ENCODE measurements at regions not wholly inside any gene's neighbourhood (a gene's known extent, or its start where the extent isn't known, plus 50 kb on each side); places are given as distances from the start of the nearest gene placed in this dataset.
"Not testable (repeated sequence)": the region's sequence is repeated elsewhere in the genome, so short reads cannot be mapped to it uniquely, and the experiment has no call there.

GRCh38 chr2:89198026-89198425 lies 506.6 kb downstream of the RPIA start:
- CTCF ChIA-PET; H3K9me3 Mint-ChIP-seq; H3K36me3 Mint-ChIP-seq (ENCODE audit: low read depth); DNase-seq; POLR2A ChIA-PET; H3K4me1 Mint-ChIP-seq; H3K27me3 Mint-ChIP-seq; H3K4me3 Mint-ChIP-seq; H3K27ac Mint-ChIP-seq: not testable (repeated sequence)

GRCh38 chr2:89199453-89200246 lies 508.2 kb downstream of the RPIA start:
- DNase-seq; CTCF ChIA-PET; H3K4me3 Mint-ChIP-seq; H3K27me3 Mint-ChIP-seq; POLR2A ChIA-PET; H3K4me1 Mint-ChIP-seq; H3K9me3 Mint-ChIP-seq; H3K36me3 Mint-ChIP-seq (ENCODE audit: low read depth); H3K27ac Mint-ChIP-seq: not testable (repeated sequence)

DNA sequence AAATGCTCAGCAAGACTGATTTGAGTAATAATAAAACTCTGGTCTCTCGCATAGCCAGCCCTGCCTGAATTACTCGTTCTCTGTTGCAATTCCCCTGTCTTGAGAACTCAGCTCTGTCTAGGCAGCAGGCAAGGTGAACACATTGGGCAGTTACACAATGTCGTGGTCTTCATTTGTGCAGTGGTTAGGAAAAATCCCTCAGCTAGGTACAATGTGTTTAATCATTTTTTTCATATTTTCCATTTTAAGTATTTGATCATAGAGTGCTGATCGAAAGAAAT lies 508.7 kb downstream of the RPIA start:
- CTCF ChIA-PET; H3K4me3 Mint-ChIP-seq; H3K27me3 Mint-ChIP-seq; H3K36me3 Mint-ChIP-seq (ENCODE audit: low read depth); H3K9me3 Mint-ChIP-seq; H3K27ac Mint-ChIP-seq; DNase-seq; POLR2A ChIA-PET; H3K4me1 Mint-ChIP-seq: not testable (repeated sequence)

DNA sequence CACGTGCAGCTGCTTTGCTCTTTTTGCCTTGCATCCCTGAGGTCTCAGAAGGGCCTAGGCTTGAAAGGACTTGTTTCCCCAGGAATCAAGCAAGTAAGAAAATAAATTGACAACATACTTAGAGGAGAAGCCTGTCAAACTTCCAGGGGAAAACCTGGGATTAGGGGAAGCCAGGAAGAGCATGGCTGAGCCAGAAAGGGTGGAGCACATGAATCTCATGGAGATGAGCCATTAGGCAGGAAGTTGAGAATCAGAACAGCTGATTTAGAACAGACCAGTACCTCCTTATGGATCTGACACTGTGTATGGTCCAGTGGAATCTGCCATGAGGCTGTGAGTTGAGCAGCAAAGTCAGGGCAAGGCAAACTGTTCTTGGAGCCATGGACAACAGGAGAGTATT lies 511.0 kb downstream of the RPIA start:
- CTCF ChIA-PET; H3K36me3 Mint-ChIP-seq (ENCODE audit: low read depth); H3K27me3 Mint-ChIP-seq; H3K4me1 Mint-ChIP-seq; DNase-seq; H3K27ac Mint-ChIP-seq; H3K9me3 Mint-ChIP-seq; POLR2A ChIA-PET; H3K4me3 Mint-ChIP-seq: not testable (repeated sequence)

DNA sequence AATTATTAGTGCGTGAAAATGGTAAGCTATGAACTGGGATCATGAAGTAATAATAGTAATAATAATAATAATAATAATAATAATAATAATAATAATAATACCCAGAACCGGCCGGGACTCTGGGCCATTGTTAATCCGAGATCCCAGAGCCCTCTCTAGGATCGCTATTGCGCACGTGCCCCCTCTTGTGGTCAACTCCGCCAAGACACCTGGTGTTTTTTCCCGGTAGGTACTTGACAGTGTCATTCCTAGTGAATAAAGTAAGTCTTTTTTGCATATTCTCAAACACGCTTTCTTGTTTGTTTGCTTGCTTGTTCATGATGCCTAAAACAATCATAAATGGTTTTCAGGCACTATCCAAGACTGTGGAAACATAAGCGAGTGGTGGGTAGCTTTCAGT lies 513.7 kb downstream of the RPIA start:
- H3K9me3 Mint-ChIP-seq; POLR2A ChIA-PET; H3K4me1 Mint-ChIP-seq; H3K27me3 Mint-ChIP-seq; H3K27ac Mint-ChIP-seq; H3K36me3 Mint-ChIP-seq (ENCODE audit: low read depth); CTCF ChIA-PET; H3K4me3 Mint-ChIP-seq: not testable (repeated sequence)
- DNase-seq: peak; percentile 26

GRCh38 chr2:89208144-89208932 lies 516.9 kb downstream of the RPIA start:
- H3K36me3 Mint-ChIP-seq (ENCODE audit: low read depth); H3K4me1 Mint-ChIP-seq; CTCF ChIA-PET; DNase-seq; H3K9me3 Mint-ChIP-seq; H3K27ac Mint-ChIP-seq; POLR2A ChIA-PET; H3K4me3 Mint-ChIP-seq; H3K27me3 Mint-ChIP-seq: not testable (repeated sequence)

- CTCF ChIA-PET; H3K27me3 Mint-ChIP-seq; H3K4me3 Mint-ChIP-seq; H3K9me3 Mint-ChIP-seq; H3K36me3 Mint-ChIP-seq (ENCODE audit: low read depth); H3K4me1 Mint-ChIP-seq; DNase-seq; H3K27ac Mint-ChIP-seq; POLR2A ChIA-PET: not testable (repeated sequence)
Observed at GRCh38 chr2:89213151-89213550, 521.7 kb downstream of the RPIA start.

DNA sequence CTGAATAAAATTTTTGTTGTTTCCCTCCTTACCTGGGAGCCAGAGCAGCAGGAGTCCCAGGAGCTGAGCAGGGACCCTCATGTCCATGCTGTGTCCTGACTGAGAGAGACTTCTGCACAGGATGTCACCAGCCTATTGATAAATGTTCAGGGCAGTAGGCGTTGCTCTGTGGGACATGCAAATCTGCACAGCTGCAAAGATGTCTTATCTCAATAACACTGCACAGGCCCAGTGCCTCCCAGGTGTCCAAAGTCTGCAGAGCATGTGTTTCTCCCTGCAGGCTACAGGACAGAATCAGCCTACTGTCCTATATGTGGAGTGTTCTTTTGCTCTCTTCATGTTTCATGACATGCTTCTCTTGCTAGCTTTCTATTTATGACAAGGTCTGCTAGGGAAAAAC lies 522.3 kb downstream of the RPIA start:
- CTCF ChIA-PET; H3K27me3 Mint-ChIP-seq; H3K4me3 Mint-ChIP-seq; H3K36me3 Mint-ChIP-seq (ENCODE audit: low read depth); DNase-seq; H3K9me3 Mint-ChIP-seq; H3K4me1 Mint-ChIP-seq; POLR2A ChIA-PET; H3K27ac Mint-ChIP-seq: not testable (repeated sequence)

- H3K27me3 Mint-ChIP-seq; H3K9me3 Mint-ChIP-seq; DNase-seq; POLR2A ChIA-PET; H3K27ac Mint-ChIP-seq; CTCF ChIA-PET; H3K4me1 Mint-ChIP-seq; H3K4me3 Mint-ChIP-seq; H3K36me3 Mint-ChIP-seq (ENCODE audit: low read depth): not testable (repeated sequence)
Observed at GRCh38 chr2:89221474-89221873, 530.0 kb downstream of the RPIA start.

DNA sequence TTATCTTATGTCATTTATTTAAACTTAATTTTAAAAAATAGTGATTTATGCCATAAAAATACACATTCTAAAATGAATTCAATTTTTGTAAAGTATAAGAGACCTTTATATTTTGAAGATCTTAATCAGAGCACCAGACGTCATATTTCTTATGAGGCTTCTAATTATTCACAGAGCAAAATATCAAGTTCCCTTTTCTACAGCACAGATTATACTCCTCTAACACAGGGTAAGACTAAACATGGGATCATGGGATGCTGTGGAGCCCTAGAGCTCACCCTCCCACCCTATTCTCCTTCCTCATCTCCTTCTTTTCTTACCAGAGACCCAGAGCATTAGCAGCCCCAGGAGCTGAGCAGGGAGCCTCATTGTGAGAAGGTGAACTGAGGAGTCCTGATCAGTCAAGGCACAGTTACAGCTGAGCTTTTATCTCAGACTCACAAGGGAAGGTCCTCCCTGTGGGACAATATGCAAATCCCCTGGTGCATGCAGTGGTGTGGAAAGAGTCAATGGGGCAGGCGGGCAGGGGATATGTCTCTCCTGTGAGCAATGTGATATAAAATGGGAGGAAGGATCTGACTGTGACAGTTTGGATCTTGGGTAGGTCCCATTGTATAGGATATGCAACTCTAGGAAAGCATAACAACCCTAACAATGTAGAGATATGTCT lies 530.7 kb downstream of the RPIA start:
- H3K27ac Mint-ChIP-seq; H3K27me3 Mint-ChIP-seq; POLR2A ChIA-PET; H3K4me3 Mint-ChIP-seq; CTCF ChIA-PET; H3K36me3 Mint-ChIP-seq (ENCODE audit: low read depth); DNase-seq; H3K9me3 Mint-ChIP-seq; H3K4me1 Mint-ChIP-seq: not testable (repeated sequence)

DNA sequence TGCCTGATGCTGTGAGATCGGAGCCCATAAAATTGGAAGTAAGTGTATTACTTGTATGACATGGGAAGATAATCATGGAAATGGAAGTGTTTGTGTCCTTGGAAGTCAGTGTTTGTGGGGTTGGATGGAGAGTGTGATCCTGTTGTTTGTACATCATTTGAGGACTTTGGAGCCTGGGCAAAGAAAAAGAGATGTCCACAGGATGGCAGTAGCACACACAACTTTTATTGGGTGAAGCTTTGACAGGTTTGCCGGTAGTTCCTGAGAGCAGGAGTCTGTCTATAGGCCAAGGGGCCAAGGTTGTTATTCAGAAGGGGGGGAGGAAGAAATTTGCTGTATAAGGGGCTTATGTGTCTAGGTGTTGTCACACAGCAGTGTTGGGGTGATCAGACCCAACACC lies 533.3 kb downstream of the RPIA start:
- H3K27me3 Mint-ChIP-seq, CTCF ChIA-PET, H3K4me1 Mint-ChIP-seq: not testable (repeated sequence)

GRCh38 chr2:89229979-89230378 lies 538.5 kb downstream of the RPIA start:
- CTCF ChIA-PET: not testable (repeated sequence)

More for the DNA sequence above, 533.3 kb downstream of the RPIA start:
- H3K36me3 Mint-ChIP-seq (ENCODE audit: low read depth); H3K27ac Mint-ChIP-seq; H3K9me3 Mint-ChIP-seq; DNase-seq; H3K4me3 Mint-ChIP-seq; POLR2A ChIA-PET: not testable (repeated sequence)

DNA sequence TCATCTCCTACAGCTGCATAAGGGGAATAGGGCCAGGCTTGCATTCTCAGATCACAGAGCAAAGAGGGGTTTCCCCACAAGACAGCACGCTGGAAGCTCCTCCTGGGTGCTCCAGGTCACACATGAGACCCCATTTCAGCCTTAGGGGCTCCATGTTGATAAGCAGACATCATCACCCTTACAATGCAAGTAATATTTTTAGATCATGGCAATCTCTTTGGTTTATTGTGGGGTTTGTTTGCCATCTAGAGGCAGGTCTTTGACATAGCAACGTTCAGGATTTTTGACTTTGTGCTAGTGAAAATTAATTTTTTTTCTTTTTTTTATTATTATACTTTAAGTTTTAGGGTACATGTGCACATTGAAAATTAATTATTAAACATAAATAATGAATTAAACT lies 539.8 kb downstream of the RPIA start:
- H3K27me3 Mint-ChIP-seq; H3K9me3 Mint-ChIP-seq; H3K36me3 Mint-ChIP-seq (ENCODE audit: low read depth); H3K27ac Mint-ChIP-seq; DNase-seq; CTCF ChIA-PET; POLR2A ChIA-PET; H3K4me1 Mint-ChIP-seq; H3K4me3 Mint-ChIP-seq: not testable (repeated sequence)

More at GRCh38 chr2:89229979-89230378, 538.5 kb downstream of the RPIA start:
- H3K27ac Mint-ChIP-seq; H3K27me3 Mint-ChIP-seq; H3K4me3 Mint-ChIP-seq; H3K4me1 Mint-ChIP-seq; POLR2A ChIA-PET; DNase-seq; H3K9me3 Mint-ChIP-seq; H3K36me3 Mint-ChIP-seq (ENCODE audit: low read depth): not testable (repeated sequence)

- H3K4me1 Mint-ChIP-seq; H3K4me3 Mint-ChIP-seq; H3K9me3 Mint-ChIP-seq; DNase-seq; CTCF ChIA-PET; H3K36me3 Mint-ChIP-seq (ENCODE audit: low read depth); H3K27me3 Mint-ChIP-seq; POLR2A ChIA-PET; H3K27ac Mint-ChIP-seq: not testable (repeated sequence)
Observed at GRCh38 chr2:89233931-89234330, 542.5 kb downstream of the RPIA start.

All from activated CD4-positive, alpha-beta memory T cell treated with anti-CD3 and anti-CD28 coated beads, Interleukin-2, amount 10 ng/mL, durations not matched to agents 7 days and 5 days (primary cell).